ENCODE measurements at regions not wholly inside any gene's neighbourhood (a gene's known extent, or its start where the extent isn't known, plus 50 kb on each side); places are given as distances from the start of the nearest gene placed in this dataset.

GRCh38 chr1:8164670-8165069 is 138.6 kb upstream of the ERRFI1 start:
- no peaks in the 10 kb centered on the region for H3K79me1 ChIP-seq (ENCODE audit: low read depth, low read length)
- H2BK12ac ChIP-seq (ENCODE audit: low read length): no peak overlapping the region
- H2BK120ac ChIP-seq (ENCODE audit: low read depth, low read length): no peak overlapping the region
- H3K23ac ChIP-seq (ENCODE audit: low read depth, low read length, poor library complexity): no peak overlapping the region
- no peak overlapping the region for H2AK5ac ChIP-seq (ENCODE audit: low read depth, low read length)
- peaks cover 0 to 2% of the 10 kb centered on the region in 2 donors for H3K9me3 ChIP-seq (replicated peaks in 1 of 2; ENCODE audit: control insufficient read depth in 2 of 2, insufficient read depth in 1 of 2, low read depth in 1 of 2, low read length in 2 of 2)
- no peak overlapping the region for H4K8ac ChIP-seq (ENCODE audit: low read depth, low read length)
- no CpG with 5 or more reads among the region's 10 CpGs for WGBS, 2 donors (ENCODE audit: extremely low coverage in 2 of 2, insufficient read length in 2 of 2, insufficient replicate concordance in 1 of 2)
- no peak overlapping the region for H2BK5ac ChIP-seq (ENCODE audit: low read length)
- H3K27me3 ChIP-seq (ENCODE audit: control insufficient read depth in 3 of 3, insufficient read depth in 3 of 3, low read depth in 1 of 3, low read length in 3 of 3): no peaks in the 10 kb centered on the region
- no peak overlapping the region for H3K18ac ChIP-seq (ENCODE audit: low read length)
- no peaks in the 10 kb centered on the region for H3K36me3 ChIP-seq (replicated peaks in 1 of 2; ENCODE audit: control insufficient read depth in 2 of 2, insufficient read depth in 2 of 2, low read length in 2 of 2)
- no peak overlapping the region for H2AFZ ChIP-seq (ENCODE audit: low read length)
- H4K91ac ChIP-seq (ENCODE audit: low read depth, low read length, poor library complexity): no peak overlapping the region
- no peak overlapping the region for H3K4ac ChIP-seq (ENCODE audit: low read length)
- H3K4me2 ChIP-seq (ENCODE audit: insufficient read depth, low read length, poor library complexity, severe bottlenecking): no peak overlapping the region
- no peak overlapping the region for H2BK15ac ChIP-seq (ENCODE audit: low read length)
- H3K4me1 ChIP-seq (ENCODE audit: control insufficient read depth in 2 of 2, insufficient read depth in 1 of 2, low read depth in 1 of 2, low read length in 2 of 2): peaks cover 3 to 5% of the 10 kb centered on the region in 2 donors
- no peak for DNase-seq (ENCODE audit: low spot score)
- no peak overlapping the region for H3K27ac ChIP-seq (replicated peaks; ENCODE audit: low read length)
- H3K4me3 ChIP-seq (ENCODE audit: low read length in 2 of 2): no peak overlapping the region
- H3K14ac ChIP-seq (ENCODE audit: low read length): no peak overlapping the region
- no peak overlapping the region for H3K9ac ChIP-seq (ENCODE audit: low read depth, low read length, poor library complexity)

- Histone ChIP-seq H3K27me3 (ENCODE audit: control insufficient read depth in 3 of 3, insufficient read depth in 3 of 3, low read depth in 1 of 3, low read length in 3 of 3) (no peaks in the 10 kb centered on the region), H2BK12ac (ENCODE audit: low read length) (no peak overlapping the region), H2BK5ac (ENCODE audit: low read length) (no peak overlapping the region), H4K91ac (ENCODE audit: low read depth, low read length, poor library complexity) (no peak overlapping the region), H3K18ac (ENCODE audit: low read length) (no peak overlapping the region), H2AFZ (ENCODE audit: low read length) (no peak overlapping the region), H3K9ac (ENCODE audit: low read depth, low read length, poor library complexity) (no peak overlapping the region), H3K36me3 (replicated peaks in 1 of 2; ENCODE audit: control insufficient read depth in 2 of 2, insufficient read depth in 2 of 2, low read length in 2 of 2) (no peaks in the 10 kb centered on the region), H3K4me3 (ENCODE audit: low read length in 2 of 2) (no peak overlapping the region), H2BK15ac (ENCODE audit: low read length) (no peak overlapping the region), H3K23ac (ENCODE audit: low read depth, low read length, poor library complexity) (no peak overlapping the region), H3K79me1 (ENCODE audit: low read depth, low read length) (no peaks in the 10 kb centered on the region), H3K4me2 (ENCODE audit: insufficient read depth, low read length, poor library complexity, severe bottlenecking) (no peak overlapping the region), H4K8ac (ENCODE audit: low read depth, low read length) (no peak overlapping the region), H3K9me3 (replicated peaks in 1 of 2; ENCODE audit: control insufficient read depth in 2 of 2, insufficient read depth in 1 of 2, low read depth in 1 of 2, low read length in 2 of 2) (peaks cover 0 to 2% of the 10 kb centered on the region in 2 donors), H3K4ac (ENCODE audit: low read length) (no peak overlapping the region), H3K4me1 (ENCODE audit: control insufficient read depth in 2 of 2, insufficient read depth in 1 of 2, low read depth in 1 of 2, low read length in 2 of 2) (peaks cover 0 to 5% of the 10 kb centered on the region in 2 donors), H2BK120ac (ENCODE audit: low read depth, low read length) (no peak overlapping the region), H2AK5ac (ENCODE audit: low read depth, low read length) (no peak overlapping the region), H3K27ac (replicated peaks; ENCODE audit: low read length) (no peak overlapping the region), H3K14ac (ENCODE audit: low read length) (no peak overlapping the region)
- DNase-seq (ENCODE audit: low spot score): no peak
- no CpG with 5 or more reads among the region's 4 CpGs for WGBS, 2 donors (ENCODE audit: extremely low coverage in 2 of 2, insufficient read length in 2 of 2, insufficient replicate concordance in 1 of 2)
Measured at GRCh38 chr1:8163039-8163438, 136.9 kb upstream of the ERRFI1 start.

GRCh38 chr1:8162168-8162567 is 136.1 kb upstream of the ERRFI1 start:
- Histone ChIP-seq H2BK5ac (ENCODE audit: low read length) (no peak overlapping the region), H4K91ac (ENCODE audit: low read depth, low read length, poor library complexity) (no peak overlapping the region), H3K9ac (ENCODE audit: low read depth, low read length, poor library complexity) (no peak overlapping the region), H3K27me3 (ENCODE audit: control insufficient read depth in 3 of 3, insufficient read depth in 3 of 3, low read depth in 1 of 3, low read length in 3 of 3) (no peaks in the 10 kb centered on the region), H3K23ac (ENCODE audit: low read depth, low read length, poor library complexity) (no peak overlapping the region), H3K4me2 (ENCODE audit: insufficient read depth, low read length, poor library complexity, severe bottlenecking) (no peak overlapping the region), H3K79me1 (ENCODE audit: low read depth, low read length) (no peaks in the 10 kb centered on the region), H2BK15ac (ENCODE audit: low read length) (no peak overlapping the region), H4K8ac (ENCODE audit: low read depth, low read length) (no peak overlapping the region), H2BK12ac (ENCODE audit: low read length) (no peak overlapping the region), H3K9me3 (replicated peaks in 1 of 2; ENCODE audit: control insufficient read depth in 2 of 2, insufficient read depth in 1 of 2, low read depth in 1 of 2, low read length in 2 of 2) (peaks cover 0 to 2% of the 10 kb centered on the region in 2 donors), H3K4me1 (ENCODE audit: control insufficient read depth in 2 of 2, insufficient read depth in 1 of 2, low read depth in 1 of 2, low read length in 2 of 2) (peaks cover 0 to 4% of the 10 kb centered on the region in 2 donors), H2AFZ (ENCODE audit: low read length) (no peak overlapping the region), H3K27ac (replicated peaks; ENCODE audit: low read length) (no peak overlapping the region), H2BK120ac (ENCODE audit: low read depth, low read length) (no peak overlapping the region), H3K4ac (ENCODE audit: low read length) (no peak overlapping the region), H3K36me3 (replicated peaks in 1 of 2; ENCODE audit: control insufficient read depth in 2 of 2, insufficient read depth in 2 of 2, low read length in 2 of 2) (no peaks in the 10 kb centered on the region), H2AK5ac (ENCODE audit: low read depth, low read length) (no peak overlapping the region), H3K18ac (ENCODE audit: low read length) (peak overlapping the region; percentile 0), H3K14ac (ENCODE audit: low read length) (no peak overlapping the region), H3K4me3 (ENCODE audit: low read length in 2 of 2) (no peak overlapping the region)
- WGBS, 2 donors (ENCODE audit: extremely low coverage in 2 of 2, insufficient read length in 2 of 2, insufficient replicate concordance in 1 of 2): no CpG with 5 or more reads among the region's 7 CpGs
- DNase-seq (ENCODE audit: low spot score): no peak

- Histone ChIP-seq H3K4me2 (ENCODE audit: insufficient read depth, low read length, poor library complexity, severe bottlenecking) (no peak overlapping the region), H2AFZ (ENCODE audit: low read length) (no peak overlapping the region), H3K9ac (ENCODE audit: low read depth, low read length, poor library complexity) (no peak overlapping the region), H3K4me1 (ENCODE audit: control insufficient read depth in 2 of 2, insufficient read depth in 1 of 2, low read depth in 1 of 2, low read length in 2 of 2) (peaks cover 0 to 2% of the 10 kb centered on the region in 2 donors), H2BK15ac (ENCODE audit: low read length) (no peak overlapping the region), H2AK5ac (ENCODE audit: low read depth, low read length) (no peak overlapping the region), H2BK120ac (ENCODE audit: low read depth, low read length) (no peak overlapping the region), H2BK5ac (ENCODE audit: low read length) (no peak overlapping the region), H2BK12ac (ENCODE audit: low read length) (peak overlapping the region; percentile 93), H3K79me1 (ENCODE audit: low read depth, low read length) (no peaks in the 10 kb centered on the region), H3K4me3 (ENCODE audit: low read length in 2 of 2) (peak overlapping the region in 1 of 2 donors; percentile 49), H4K8ac (ENCODE audit: low read depth, low read length) (no peak overlapping the region), H3K23ac (ENCODE audit: low read depth, low read length, poor library complexity) (no peak overlapping the region), H3K27me3 (ENCODE audit: control insufficient read depth in 3 of 3, insufficient read depth in 3 of 3, low read depth in 1 of 3, low read length in 3 of 3) (no peaks in the 10 kb centered on the region), H3K36me3 (replicated peaks in 1 of 2; ENCODE audit: control insufficient read depth in 2 of 2, insufficient read depth in 2 of 2, low read length in 2 of 2) (no peaks in the 10 kb centered on the region), H3K27ac (replicated peaks; ENCODE audit: low read length) (no peak overlapping the region), H4K91ac (ENCODE audit: low read depth, low read length, poor library complexity) (no peak overlapping the region), H3K4ac (ENCODE audit: low read length) (no peak overlapping the region), H3K18ac (ENCODE audit: low read length) (peak overlapping the region; percentile 69), H3K9me3 (replicated peaks in 1 of 2; ENCODE audit: control insufficient read depth in 2 of 2, insufficient read depth in 1 of 2, low read depth in 1 of 2, low read length in 2 of 2) (peaks cover 0 to 2% of the 10 kb centered on the region in 2 donors), H3K14ac (ENCODE audit: low read length) (no peak overlapping the region)
- WGBS, 2 donors (ENCODE audit: extremely low coverage in 2 of 2, insufficient read length in 2 of 2, insufficient replicate concordance in 1 of 2): no CpG with 5 or more reads among the region's 9 CpGs
- no peak for DNase-seq (ENCODE audit: low spot score)
Measured at GRCh38 chr1:8161546-8162105, 135.5 kb upstream of the ERRFI1 start.

All from neuronal stem cell (in vitro differentiated cells).